GM18498 (cell line): ENCODE measurements at regions not wholly inside any gene's neighbourhood (a gene's known extent, or its start where the extent isn't known, plus 50 kb on each side); places are given as distances from the start of the nearest gene placed in this dataset.

Experiments
- ATAC-seq: cut with Tn5 transposase; IDR thresholded peaks from one replicate; pipeline ENCODE4 v1.9.1; 2021; ENCODE audit warnings: mild to moderate bottlenecking, moderate library complexity; ENCODE audit not compliant: unreplicated experiment

DNA sequence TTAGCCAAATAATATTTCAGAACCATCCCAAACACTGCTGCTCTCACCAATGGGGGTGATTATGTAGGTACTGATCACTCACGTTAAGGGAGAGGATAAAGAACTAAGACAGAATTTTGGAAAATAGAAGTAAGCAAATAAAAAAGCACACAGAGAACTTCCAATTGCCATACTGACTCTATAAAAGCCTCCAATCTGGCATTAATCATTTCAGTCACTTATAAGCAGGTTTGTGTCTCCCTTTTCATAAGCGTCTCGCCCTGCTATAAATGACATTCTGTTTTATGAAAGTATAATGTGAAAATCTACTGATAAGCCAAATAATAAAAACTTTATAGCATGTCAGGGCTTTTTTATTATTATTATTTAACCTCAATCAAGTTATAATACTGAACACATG, 435.2 kb downstream of the ETNK1 start:
- ATAC-seq = no peak

DNA sequence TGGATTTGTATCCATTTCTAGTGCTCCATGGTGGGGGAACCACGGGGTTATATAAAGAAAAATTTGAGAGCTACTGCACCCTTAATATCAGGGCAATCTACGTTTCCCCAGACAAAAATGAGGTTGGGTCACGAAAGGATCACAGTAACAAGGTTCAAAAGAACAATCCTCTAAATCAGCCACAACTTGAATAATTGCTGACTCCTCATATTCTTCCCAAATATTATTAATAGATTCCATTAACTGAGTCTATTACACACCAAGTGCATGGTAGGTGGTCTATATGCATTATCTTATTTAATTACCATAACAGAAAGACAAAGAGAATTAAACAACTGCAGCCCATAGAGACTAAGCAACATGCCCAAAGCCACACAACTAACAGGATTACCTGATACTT, 438.2 kb downstream of the ETNK1 start:
- ATAC-seq = no peak

DNA sequence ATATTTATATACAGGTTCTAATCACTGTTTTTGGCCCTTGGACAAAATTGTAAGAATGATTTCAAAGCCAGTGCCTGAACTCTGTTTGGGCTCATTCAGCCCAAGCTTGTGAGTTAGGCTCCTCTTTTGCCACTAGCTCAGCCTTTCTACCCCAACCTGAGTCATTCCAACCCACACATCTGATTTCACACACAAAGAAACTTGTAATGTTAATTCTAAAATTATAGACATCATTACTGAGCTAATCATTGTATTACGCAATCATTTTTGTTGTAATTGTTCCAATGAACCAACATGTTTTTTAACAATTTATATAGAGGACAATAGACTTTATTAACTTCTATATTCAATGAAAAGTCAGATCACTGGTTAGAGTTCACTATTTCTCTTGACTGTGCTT, 441.1 kb downstream of the ETNK1 start:
- no peak for ATAC-seq

DNA sequence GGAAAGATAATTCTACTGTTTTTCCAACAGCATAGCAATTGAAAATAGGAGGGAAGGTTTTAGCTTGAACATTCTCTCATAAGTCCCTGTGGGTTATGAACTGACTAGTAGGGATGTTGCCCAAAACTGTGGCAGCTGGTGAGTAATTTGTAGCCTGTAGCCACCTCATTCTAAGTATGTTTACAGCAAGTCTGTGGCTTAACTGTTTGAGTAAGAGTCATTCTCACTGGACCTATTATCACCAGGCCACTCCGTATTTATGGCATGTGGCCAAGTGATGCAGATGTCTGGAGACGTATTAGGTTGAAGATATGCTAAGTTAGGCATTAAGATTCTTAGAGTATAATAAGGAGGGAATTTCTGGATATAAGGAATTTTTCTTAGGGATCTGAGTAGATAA, 458.3 kb downstream of the ETNK1 start:
- ATAC-seq = peak; percentile 81

DNA sequence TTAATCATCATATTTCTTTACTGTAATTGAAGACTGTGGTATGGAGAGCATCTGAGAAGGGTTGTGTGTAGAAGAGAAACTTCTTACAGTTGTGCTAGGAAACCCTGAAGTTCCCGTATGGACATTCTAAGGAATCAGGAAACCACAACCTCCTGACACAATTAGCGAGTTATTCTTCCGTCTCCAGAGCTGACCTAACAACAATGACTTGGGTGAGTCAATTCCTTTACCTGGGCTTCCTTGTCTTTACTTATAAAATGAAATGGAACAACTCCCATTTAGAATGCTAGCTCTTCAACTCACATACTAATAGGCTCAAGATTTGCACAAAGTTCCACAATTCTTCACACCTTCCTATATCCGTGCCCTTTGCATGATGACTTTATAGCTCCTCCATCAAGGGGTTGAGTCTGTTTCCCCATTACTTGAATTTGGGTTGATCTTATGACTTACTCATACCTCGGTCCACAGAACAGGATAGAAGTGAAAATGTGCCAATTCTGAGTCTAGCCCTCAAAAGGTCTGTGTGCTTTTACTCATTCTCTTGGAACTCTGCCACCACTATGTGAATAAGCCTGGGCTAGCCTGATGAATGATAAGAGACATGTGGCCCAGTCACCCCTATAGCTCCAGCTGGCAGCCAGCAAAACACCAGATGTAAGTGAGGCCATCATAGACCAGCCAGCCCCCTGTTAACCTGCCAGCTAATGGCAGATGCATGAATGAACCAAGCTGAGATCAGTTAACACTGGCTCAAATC, 459.4 kb downstream of the ETNK1 start:
- ATAC-seq = no peak

DNA sequence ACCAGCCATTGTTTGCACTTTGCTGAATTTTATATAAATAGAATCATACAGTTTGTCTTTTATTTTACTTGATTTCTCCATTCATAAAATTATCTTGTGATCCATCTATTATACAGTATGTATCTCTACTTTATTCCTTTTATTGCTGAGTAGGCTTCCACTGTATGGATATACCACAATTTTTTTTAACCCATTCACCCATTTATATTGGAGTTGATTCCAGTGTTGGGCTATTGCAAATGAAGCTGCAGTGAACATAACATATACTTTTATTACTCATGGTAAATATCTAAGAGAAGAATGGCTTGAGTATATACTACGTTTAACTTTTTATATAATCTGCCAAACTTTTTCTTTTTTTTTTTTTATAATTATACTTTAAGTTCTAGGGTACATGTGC, 463.6 kb downstream of the ETNK1 start:
- no peak for ATAC-seq

DNA sequence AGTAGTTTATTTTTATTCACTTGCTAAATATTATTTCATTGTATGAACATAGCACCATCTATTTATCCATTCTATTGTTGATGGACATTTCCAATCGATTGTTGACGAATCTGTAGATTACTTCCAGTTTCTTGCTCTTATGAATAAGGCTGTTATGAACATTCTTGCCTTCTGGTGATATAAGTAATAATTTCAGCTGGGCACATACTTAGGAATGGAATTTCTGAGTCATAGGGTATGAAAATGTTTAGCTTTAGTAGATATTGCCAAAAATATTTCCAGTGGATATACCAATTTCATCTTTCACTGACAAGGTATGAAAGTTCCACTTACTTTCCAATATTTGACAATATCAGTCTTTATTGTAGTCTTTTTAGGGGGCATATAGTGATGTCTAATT, 468.5 kb downstream of the ETNK1 start:
- ATAC-seq = no peak

DNA sequence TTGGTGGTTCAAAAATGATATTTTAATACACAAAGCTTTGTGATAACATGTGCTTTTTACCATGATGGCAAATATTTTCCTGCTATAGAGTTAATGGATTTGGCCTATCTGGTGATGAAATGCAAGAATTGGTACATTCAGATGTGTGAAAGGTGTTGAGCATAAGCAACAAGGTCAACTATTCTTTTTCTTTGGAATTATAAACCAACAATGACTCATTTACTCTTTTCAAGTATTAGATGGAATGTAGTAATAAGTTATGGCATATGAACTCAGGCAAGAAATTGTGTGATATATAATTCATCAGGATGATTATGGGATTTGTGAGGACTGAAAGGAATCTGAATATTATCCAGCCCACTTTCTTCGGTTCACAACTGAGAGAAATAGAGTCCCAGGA, 471.4 kb downstream of the ETNK1 start:
- ATAC-seq = no peak

DNA sequence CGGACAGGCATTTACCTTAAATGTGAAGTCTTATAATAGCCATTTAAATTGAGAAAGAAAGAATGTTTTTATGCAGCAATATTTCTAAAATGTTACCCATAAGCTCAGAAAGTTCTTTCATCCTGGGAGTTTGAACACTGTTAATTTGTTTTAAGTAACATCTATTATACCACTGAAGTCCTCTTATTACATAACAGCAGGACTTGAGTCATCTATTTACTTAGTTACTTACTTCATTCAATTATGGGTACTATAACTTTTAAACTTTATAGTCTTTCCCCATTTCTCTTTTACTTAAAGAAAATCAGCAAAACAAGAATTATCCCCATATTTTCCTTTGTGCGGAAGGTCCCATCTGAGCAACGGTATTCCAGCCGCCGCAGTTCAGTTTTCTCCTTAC, 473.1 kb downstream of the ETNK1 start:
- ATAC-seq = no peak

DNA sequence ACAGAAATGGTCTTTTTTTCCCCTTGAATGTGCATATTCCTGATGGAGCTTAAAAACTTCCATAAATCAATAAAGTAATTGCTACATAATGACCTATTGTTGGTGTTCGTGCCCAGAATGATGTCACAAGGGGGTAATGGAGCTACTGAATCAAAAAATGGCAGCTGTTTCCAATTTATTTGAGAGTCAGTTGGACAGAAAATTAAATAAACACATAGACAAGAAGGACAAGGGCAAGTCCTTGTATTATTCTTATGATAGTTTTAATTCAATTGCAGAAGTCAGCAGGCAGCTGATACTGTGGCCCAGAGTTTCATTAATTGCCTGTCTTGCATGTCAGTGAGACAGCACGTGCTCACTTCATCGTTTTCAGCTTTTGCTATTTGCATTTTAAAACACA, 473.5 kb downstream of the ETNK1 start:
- no peak for ATAC-seq

DNA sequence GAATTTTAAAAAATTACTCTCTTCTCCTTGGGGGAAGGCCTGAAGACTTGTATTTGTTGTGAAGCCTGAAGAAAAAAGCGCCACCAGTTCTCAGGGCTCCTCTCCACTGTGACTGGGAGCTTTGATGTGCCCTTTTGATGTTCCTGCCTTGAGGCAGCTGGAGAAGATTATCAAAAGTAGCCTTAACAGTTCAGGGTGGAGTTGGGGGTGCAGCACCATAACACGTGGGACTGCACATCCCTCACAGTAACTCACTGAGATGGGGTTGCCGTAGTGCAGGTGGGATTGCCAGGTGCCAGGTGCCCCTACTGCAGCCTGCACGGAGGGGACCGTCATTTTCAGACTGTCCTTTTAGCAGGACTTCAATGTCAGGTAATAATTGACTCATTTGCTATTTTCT, 474.1 kb downstream of the ETNK1 start:
- no peak for ATAC-seq

DNA sequence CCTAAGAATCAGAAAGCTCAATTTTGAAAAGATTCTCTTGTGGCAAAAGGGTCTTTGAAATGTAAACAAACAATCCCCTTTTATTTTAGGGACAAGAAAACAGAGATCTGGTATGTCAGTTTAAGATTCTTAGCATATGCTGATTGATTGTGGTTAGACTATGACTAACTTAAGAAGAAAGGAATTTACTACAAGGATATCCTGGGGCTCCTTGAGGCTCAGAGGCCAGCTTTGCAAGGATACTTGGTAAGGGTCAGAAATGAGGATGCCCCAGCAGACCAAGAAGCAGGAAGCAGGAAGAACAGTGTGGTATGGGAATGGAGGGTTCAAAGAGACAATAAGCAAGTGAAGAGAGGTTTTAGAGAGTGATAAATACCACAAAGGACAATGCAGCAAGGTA, 474.6 kb downstream of the ETNK1 start:
- no peak for ATAC-seq

DNA sequence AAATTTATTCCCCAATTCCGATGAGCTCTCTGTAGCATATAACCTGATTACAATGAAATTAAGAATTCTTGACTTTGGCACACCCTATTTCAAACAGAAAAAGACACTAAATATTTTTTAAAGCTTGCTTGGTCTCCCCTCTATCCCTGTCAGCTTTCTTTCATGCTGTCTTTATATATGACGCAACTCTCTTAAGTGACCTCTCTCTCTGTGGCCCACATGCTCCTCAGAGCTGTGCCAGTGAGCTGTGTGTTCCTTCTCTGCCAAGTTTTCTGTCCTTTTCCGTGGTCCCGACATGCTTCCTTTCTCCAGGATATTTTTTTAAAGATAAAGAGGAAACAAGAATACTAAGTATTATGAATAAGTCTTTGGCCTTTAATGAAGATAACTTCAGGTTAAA, 484.0 kb downstream of the ETNK1 start:
- no peak for ATAC-seq

DNA sequence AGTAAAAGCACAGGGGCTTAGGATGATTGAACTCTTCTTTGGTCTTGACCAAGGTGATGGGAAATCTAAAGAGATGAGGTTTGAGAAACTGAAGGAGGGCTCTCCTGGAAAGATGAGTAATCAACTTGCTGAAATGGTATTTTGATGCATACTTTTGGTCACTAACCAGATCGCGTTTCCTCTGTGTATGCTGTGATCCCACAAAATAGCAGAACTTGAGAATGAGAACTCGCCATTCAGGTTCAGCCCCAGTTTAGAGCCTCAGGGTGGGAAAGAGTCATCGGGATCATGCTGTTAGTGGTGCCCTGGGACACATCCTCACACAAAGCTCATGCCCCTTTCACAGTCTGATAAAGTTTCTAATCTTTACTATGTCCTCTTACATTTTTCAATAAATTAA, 488.8 kb downstream of the ETNK1 start:
- ATAC-seq = no peak

DNA sequence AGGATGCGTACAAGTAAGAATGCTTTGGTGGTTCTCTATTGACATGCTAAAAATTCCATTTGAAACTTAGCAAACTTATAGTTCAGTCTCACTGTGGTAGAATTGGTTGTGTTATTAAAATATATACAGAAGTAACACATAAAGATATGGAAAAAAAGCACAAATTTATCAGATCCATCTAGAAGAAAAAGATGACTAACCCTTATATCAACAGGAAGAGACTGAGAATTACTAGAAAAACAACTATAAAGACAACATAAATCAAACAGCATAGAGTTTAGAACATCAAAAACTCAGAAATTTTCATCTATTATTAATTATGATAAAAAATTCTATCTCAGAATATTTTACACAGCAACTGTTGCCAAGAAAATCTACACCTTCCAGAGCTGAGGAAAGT, 491.0 kb downstream of the ETNK1 start:
- ATAC-seq = no peak

DNA sequence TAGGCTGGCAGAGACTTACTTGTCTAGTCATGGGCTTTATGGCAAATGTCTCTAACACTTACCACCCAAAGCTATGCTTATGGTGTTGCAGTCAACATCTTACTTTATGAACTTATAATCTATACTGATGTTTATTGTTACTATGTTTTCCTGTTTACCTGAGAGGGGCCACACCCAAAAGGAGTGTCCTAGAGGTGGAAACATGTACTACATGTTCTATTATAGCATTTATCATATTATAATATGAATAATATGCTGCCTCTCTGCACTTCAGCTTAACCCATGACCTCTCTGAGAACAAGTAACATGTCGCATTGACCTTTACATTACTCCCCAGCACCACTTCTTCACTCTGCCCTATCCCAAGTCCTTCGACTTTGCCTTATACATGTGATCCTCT, 501.8 kb downstream of the ETNK1 start:
- no peak for ATAC-seq

DNA sequence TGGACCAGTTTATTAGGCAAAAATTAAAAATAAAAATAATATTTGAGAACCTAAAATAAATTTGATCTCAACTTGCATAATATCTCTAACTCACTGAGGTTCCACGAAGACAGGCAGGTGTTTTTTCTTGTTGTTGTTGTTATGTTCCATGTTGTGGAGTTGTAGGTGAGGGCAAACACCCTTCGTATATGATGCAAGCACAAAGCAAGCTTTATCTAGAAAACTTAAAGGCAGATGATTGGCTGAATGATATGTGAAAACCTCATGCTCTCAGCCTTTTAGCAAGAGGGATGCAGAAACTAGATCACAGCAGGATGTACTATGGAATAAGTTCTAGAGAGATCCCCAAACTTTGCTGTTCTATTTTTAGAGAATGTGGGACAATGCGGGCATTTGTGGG, 502.7 kb downstream of the ETNK1 start:
- no peak for ATAC-seq

DNA sequence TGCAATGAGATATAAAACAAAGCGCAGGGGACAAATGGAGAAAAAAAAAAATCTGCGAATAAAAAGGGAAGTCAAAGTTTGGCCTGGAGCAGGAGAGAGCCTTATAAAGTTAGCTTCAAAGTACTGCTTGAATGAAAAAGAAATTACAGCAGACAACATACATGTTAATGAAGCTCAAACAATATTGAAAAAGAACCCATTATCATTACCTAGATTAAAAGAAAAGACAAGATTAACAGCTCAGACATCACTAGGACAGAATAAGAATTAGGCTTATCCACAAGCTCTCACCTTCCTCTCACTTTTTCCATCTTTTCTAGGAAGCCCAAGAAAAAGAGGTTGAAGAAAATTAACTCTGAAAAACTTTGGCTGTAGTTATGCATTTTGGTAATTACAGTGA, 503.5 kb downstream of the ETNK1 start:
- ATAC-seq = no peak

DNA sequence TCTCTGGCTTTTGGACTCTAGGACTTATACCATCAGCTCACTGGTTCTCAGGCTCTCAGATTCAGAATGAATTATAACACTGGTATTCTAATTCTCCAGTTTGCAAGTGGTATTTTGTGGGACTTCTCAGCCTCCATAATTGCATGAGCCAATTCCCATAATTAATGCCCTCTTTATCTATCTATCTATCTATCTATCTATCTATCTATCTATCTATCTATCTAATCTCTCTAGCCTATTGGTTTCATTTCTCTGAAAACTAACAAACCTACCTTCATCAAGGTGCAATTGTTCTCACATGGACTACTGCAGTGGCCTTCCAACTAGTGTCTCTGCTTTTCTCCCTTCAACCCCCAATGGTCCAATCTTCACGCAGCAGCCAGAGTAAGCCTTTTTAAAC, 507.4 kb downstream of the ETNK1 start:
- no peak for ATAC-seq

DNA sequence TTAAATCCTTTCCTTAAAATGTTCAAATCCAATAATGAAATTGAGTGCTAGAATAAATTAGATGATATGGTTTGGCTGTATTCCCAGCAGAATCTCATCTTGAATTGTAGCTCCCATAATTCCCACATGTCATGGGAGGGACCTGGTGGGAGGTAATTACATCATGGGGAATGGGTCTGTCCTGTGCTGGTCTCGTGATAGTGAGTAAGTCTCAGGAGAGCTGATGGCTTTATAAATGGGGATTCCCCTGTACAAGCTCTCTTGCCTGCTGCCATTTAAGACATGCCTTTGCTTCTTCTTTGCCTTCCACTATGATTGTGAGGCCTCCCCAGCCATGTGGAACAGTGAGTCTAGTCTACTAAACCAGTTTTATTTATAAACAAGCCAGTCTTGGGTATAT, 508.5 kb downstream of the ETNK1 start:
- no peak for ATAC-seq

DNA sequence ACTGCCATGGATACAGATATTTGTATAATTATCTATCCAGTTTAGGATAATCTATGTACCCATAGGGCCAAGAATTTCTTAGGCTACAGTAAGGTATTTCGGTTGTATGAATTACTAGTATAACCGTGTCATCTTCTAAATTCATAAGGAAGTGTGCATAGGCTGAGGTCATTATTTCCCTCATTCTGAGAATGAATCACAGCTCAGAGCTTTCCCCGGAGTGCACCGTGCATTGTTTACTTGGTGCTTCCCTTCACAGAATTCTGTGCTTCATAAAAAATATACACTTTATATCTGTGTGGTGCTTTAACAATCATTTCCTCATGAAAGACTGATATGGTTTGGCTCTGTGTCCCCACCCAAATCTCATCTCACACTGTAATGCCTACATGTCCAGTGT, 514.1 kb downstream of the ETNK1 start:
- no peak for ATAC-seq

DNA sequence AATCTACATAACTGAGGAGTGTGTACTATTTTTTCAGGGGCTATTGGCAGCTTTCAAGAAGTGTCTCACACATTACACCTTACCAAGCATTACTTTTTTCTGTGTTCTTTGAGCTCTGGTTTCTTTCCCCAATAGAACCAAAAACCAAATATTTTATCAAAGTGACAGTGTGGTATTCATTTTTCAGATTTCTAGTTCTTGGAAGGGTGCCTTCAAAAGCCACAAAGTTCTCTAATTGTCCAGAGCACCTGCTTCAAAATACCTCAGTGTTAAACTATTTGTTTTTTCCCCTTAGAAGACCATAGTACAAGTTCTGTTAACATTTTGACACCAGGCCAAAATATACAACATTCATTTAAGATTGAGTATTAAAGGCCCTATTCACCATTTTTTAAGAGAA, 515.7 kb downstream of the ETNK1 start:
- no peak for ATAC-seq

DNA sequence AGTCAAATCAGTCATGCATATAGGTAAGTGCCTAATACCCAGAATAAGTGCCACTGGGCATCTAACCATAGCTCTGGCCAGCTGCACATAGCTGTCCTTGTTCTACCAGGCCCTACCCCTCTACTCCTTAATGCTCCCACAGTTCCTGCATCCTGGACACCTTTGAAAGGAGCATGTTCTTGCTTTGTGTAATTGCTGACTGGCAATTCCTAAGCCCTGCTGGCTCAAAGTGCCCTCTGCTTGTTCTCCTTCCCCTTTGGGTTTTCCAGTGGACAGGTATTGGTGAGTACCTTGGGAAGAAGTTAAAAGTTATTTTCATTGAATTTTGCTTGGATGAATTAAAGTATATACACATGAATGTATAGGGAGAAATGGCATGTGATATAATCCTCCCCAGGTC, 516.4 kb downstream of the ETNK1 start:
- no peak for ATAC-seq
